Right atrium auricular region (tissue), 2 donors: ENCODE measurements at regions not wholly inside any gene's neighbourhood (a gene's known extent, or its start where the extent isn't known, plus 50 kb on each side); places are given as distances from the start of the nearest gene placed in this dataset.

Source experiments
- DNase-seq: peaks from one replicate; pipeline ENCODE4 v3.0.0-alpha.2; 2019; ENCODE audit warnings: low spot score
- H3K27ac ChIP-seq, 2 donors: fragments of 200-600 bp; sonication (generic); 1 replicate in 1 of 2; 2 replicates in 1 of 2; pipeline ENCODE4 v1.5.1; 2016 to 2019
- H3K27me3 ChIP-seq, 2 donors: fragments of 200-600 bp; sonication (generic); one replicate each; pipeline versions ENCODE4 v1.5.1 to v1.6.0; 2017 to 2019
- H3K36me3 ChIP-seq: fragments of 200-600 bp; sonication (generic); one replicate; pipeline ENCODE4 v1.5.1; 2016
- H3K4me1 ChIP-seq, 2 donors: fragments of 200-600 bp; sonication (generic); one replicate each; pipeline versions ENCODE4 v1.5.1 to v1.6.0; 2017 to 2019
- H3K4me3 ChIP-seq, 2 donors: fragments of 200-600 bp; sonication (generic); 1 replicate in 1 of 2; 2 replicates in 1 of 2; pipeline ENCODE4 v1.5.1; 2017 to 2019; ENCODE audit warnings: mild to moderate bottlenecking in 1 of 2, moderate library complexity in 1 of 2
- H3K9me3 ChIP-seq, 2 donors: fragments of 200-600 bp; sonication (generic); one replicate each; pipeline ENCODE4 v1.5.1; 2019
- TF ChIP-seq, protein P1 (sequence below), 2 donors: fragments of 200-600 bp; sonication (generic); IDR thresholded peaks; one replicate each; pipeline ENCODE4 v1.5.1; 2019; ENCODE audit warnings: antibody characterized with exemption in 2 of 2

DNA sequence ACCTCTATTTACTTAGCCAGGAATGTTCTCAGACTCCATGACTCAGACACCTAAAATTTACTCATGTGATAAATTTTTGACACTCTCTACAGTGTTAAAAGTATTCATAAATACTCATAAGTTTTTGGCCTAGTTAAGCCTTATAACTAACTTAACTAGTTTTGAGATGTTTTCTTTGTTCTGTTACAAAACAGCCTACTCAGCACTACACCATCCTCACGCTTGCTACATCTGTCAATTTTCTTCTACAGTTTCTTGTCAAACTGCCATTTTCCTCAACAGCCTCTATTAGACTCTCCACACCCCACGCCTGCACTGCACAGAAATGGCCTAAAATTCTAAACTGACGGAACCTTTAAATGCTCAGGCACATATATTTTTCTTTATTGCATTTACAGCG lies 195.5 kb downstream of the ANXA1 start:
- no peak for DNase-seq
- H3K27me3 ChIP-seq: no peaks in the 10 kb centered on the region
- H3K4me3 ChIP-seq: no peak overlapping the region
- H3K36me3 ChIP-seq: no peaks in the 10 kb centered on the region
- TF ChIP-seq, protein P1, sequence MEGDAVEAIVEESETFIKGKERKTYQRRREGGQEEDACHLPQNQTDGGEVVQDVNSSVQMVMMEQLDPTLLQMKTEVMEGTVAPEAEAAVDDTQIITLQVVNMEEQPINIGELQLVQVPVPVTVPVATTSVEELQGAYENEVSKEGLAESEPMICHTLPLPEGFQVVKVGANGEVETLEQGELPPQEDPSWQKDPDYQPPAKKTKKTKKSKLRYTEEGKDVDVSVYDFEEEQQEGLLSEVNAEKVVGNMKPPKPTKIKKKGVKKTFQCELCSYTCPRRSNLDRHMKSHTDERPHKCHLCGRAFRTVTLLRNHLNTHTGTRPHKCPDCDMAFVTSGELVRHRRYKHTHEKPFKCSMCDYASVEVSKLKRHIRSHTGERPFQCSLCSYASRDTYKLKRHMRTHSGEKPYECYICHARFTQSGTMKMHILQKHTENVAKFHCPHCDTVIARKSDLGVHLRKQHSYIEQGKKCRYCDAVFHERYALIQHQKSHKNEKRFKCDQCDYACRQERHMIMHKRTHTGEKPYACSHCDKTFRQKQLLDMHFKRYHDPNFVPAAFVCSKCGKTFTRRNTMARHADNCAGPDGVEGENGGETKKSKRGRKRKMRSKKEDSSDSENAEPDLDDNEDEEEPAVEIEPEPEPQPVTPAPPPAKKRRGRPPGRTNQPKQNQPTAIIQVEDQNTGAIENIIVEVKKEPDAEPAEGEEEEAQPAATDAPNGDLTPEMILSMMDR (IDR thresholded peaks at IDR 0.05): no peak
- no peak overlapping the region for H3K27ac ChIP-seq
- no peaks in the 10 kb centered on the region for H3K9me3 ChIP-seq
- H3K4me1 ChIP-seq: no peaks in the 10 kb centered on the region

- no peak overlapping the region for H3K4me3 ChIP-seq
- no peaks in the 10 kb centered on the region for H3K36me3 ChIP-seq
- H3K27ac ChIP-seq: no peak overlapping the region
- no peak for DNase-seq
- H3K27me3 ChIP-seq: no peaks in the 10 kb centered on the region
- no peaks in the 10 kb centered on the region for H3K4me1 ChIP-seq
- no peaks in the 10 kb centered on the region for H3K9me3 ChIP-seq
- TF ChIP-seq, protein P1 (IDR thresholded peaks at IDR 0.05): no peak
These were observed 196.1 kb downstream of the ANXA1 start for GRCh38 chr9:73347720-73348119.

- Histone ChIP-seq H3K9me3 (no peaks in the 10 kb centered on the region), H3K36me3 (no peaks in the 10 kb centered on the region), H3K27ac (no peak overlapping the region), H3K4me1 (no peaks in the 10 kb centered on the region), H3K4me3 (no peak overlapping the region), H3K27me3 (no peaks in the 10 kb centered on the region)
- no peak for DNase-seq
- TF ChIP-seq, protein P1 (IDR thresholded peaks at IDR 0.05): no peak
These were observed 196.8 kb downstream of the ANXA1 start for GRCh38 chr9:73348471-73348870.

- TF ChIP-seq, protein P1 (IDR thresholded peaks at IDR 0.05): no peak
- Histone ChIP-seq H3K36me3 (no peaks in the 10 kb centered on the region), H3K4me1 (no peaks in the 10 kb centered on the region), H3K27me3 (no peaks in the 10 kb centered on the region), H3K9me3 (no peaks in the 10 kb centered on the region), H3K27ac (no peak overlapping the region), H3K4me3 (no peak overlapping the region)
- DNase-seq: no peak
These were observed 197.8 kb downstream of the ANXA1 start for GRCh38 chr9:73349476-73349875.

GRCh38 chr9:73357607-73358006 lies 205.9 kb downstream of the ANXA1 start:
- DNase-seq: no peak
- no peak overlapping the region for H3K4me3 ChIP-seq
- H3K27me3 ChIP-seq: no peaks in the 10 kb centered on the region
- no peaks in the 10 kb centered on the region for H3K9me3 ChIP-seq
- H3K4me1 ChIP-seq: no peaks in the 10 kb centered on the region
- H3K27ac ChIP-seq: no peak overlapping the region
- TF ChIP-seq, protein P1 (IDR thresholded peaks at IDR 0.05): no peak
- H3K36me3 ChIP-seq: no peaks in the 10 kb centered on the region

DNA sequence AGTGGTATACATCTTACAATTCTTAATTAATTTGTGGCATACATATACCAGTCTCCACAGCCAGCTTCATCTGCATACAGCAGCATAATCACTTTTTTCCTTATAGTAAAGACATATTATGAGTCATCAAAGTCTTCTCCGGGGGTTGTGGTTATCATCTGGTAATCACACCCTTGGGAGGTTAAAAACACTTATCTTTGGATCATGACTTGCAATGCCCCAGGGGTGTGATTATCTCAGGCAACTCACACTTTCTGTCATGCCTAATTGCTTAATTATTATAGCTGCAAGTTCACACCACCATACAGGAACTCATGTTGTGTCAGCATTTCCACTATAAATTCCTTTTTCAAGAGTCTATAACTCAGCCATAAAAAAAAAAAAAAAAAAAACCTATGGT lies 218.4 kb downstream of the ANXA1 start:
- DNase-seq: no peak
- H3K27me3 ChIP-seq: no peaks in the 10 kb centered on the region
- H3K36me3 ChIP-seq: no peaks in the 10 kb centered on the region
- H3K4me3 ChIP-seq: no peak overlapping the region
- no peaks in the 10 kb centered on the region for H3K4me1 ChIP-seq
- TF ChIP-seq, protein P1 (IDR thresholded peaks at IDR 0.05): no peak
- H3K27ac ChIP-seq: no peak overlapping the region
- H3K9me3 ChIP-seq: no peaks in the 10 kb centered on the region
